ENCODE measurements at regions not wholly inside any gene's neighbourhood (a gene's known extent, or its start where the extent isn't known, plus 50 kb on each side); places are given as distances from the start of the nearest gene placed in this dataset.

GRCh38 chr11:127568891-127569290, 568.3 kb upstream of the KIRREL3 start:
- no peak for TF ChIP-seq POLR2A (IDR thresholded peaks at IDR 0.05)
- TF ChIP-seq, protein P1, sequence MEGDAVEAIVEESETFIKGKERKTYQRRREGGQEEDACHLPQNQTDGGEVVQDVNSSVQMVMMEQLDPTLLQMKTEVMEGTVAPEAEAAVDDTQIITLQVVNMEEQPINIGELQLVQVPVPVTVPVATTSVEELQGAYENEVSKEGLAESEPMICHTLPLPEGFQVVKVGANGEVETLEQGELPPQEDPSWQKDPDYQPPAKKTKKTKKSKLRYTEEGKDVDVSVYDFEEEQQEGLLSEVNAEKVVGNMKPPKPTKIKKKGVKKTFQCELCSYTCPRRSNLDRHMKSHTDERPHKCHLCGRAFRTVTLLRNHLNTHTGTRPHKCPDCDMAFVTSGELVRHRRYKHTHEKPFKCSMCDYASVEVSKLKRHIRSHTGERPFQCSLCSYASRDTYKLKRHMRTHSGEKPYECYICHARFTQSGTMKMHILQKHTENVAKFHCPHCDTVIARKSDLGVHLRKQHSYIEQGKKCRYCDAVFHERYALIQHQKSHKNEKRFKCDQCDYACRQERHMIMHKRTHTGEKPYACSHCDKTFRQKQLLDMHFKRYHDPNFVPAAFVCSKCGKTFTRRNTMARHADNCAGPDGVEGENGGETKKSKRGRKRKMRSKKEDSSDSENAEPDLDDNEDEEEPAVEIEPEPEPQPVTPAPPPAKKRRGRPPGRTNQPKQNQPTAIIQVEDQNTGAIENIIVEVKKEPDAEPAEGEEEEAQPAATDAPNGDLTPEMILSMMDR (IDR thresholded peaks at IDR 0.05), result no peak
